Activated naive CD8-positive, alpha-beta T cell treated with anti-CD3 and anti-CD28 coated beads for 36 hours (primary cell): ENCODE measurements at regions not wholly inside any gene's neighbourhood (a gene's known extent, or its start where the extent isn't known, plus 50 kb on each side); places are given as distances from the start of the nearest gene placed in this dataset.

Experiments
- DNase-seq: peaks from one replicate; pipeline ENCODE4 v3.0.0; 2021
- H3K27ac Mint-ChIP-seq: one replicate; pipeline ENCODE4 v1.8.0; 2022; ENCODE audit warnings: mild to moderate bottlenecking, moderate library complexity, mixed read lengths
- H3K27me3 Mint-ChIP-seq: one replicate; pipeline ENCODE4 v1.8.0; 2022; ENCODE audit warnings: mild to moderate bottlenecking, mixed read lengths
- H3K36me3 Mint-ChIP-seq: one replicate; pipeline ENCODE4 v1.8.0; 2021; ENCODE audit warnings: mild to moderate bottlenecking, mixed read lengths
- H3K4me1 Mint-ChIP-seq: one replicate; pipeline ENCODE4 v1.8.0; 2021; ENCODE audit warnings: mixed read lengths
- H3K4me3 Mint-ChIP-seq: one replicate; pipeline ENCODE4 v1.8.0; 2022; ENCODE audit warnings: mild to moderate bottlenecking, moderate library complexity, mixed read lengths
- H3K9me3 Mint-ChIP-seq: one replicate; pipeline ENCODE4 v1.8.0; 2022; ENCODE audit warnings: mixed read lengths

DNA sequence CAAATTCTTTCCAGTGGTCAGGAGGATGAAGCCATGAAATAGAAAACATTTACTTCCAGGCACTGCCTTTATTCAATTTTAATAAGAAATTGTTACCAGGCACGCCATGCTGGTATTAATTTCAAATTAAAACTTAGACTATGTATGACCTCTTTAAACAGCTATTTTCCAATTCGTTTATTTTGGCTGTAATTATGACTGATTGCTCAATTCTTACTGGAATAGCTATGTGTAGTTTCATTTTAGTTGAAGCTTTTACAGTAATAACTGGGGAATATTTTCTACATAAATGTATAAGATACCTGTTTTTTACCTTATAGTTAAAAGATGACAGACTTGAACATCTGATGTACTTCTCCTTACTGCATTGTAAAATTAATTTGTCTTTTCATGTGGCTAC, 480.0 kb upstream of the GOLIM4 start:
- Mint-ChIP-seq H3K36me3 (no peaks in the 10 kb centered on the region), H3K27me3 (no peaks in the 10 kb centered on the region), H3K9me3 (no peaks in the 10 kb centered on the region), H3K4me3 (no peak overlapping the region), H3K27ac (no peak overlapping the region), H3K4me1 (no peaks in the 10 kb centered on the region)
- no peak for DNase-seq

DNA sequence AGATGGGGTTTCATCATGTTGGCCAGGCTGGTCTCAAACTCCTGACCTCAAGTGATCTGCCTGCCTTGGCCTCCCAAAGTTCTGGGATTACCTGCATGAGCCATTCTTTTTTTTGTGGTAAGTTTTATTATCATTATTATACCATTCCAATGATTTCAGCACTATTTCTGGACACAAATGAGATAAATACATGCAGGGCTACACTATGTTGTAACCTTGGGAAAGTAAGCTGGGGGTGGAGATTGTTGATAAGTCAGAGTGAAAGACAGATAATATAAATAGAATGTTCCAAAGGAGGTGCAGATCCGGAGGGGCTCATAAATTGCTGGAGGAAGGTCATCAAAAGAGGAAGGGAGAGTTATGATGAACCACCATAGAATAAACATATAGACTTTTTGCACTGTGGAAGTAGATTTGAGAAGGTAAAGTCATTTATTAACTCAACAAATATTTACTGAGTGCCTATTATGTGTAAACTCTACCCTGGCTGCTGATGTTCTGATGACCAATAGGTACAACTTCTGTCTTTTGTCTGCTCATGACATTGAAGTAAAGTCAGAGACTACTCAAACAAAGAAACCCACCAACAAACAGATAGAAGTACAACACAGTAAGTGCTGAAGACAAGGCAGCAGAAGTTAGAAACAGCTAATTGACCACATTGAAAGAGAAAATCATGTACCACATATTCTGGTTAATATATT, 478.9 kb upstream of the GOLIM4 start:
- Mint-ChIP-seq H3K9me3 (no peaks in the 10 kb centered on the region), H3K27me3 (no peaks in the 10 kb centered on the region), H3K4me1 (no peaks in the 10 kb centered on the region), H3K36me3 (no peaks in the 10 kb centered on the region), H3K27ac (no peak overlapping the region), H3K4me3 (no peak overlapping the region)
- DNase-seq, result no peak

DNA sequence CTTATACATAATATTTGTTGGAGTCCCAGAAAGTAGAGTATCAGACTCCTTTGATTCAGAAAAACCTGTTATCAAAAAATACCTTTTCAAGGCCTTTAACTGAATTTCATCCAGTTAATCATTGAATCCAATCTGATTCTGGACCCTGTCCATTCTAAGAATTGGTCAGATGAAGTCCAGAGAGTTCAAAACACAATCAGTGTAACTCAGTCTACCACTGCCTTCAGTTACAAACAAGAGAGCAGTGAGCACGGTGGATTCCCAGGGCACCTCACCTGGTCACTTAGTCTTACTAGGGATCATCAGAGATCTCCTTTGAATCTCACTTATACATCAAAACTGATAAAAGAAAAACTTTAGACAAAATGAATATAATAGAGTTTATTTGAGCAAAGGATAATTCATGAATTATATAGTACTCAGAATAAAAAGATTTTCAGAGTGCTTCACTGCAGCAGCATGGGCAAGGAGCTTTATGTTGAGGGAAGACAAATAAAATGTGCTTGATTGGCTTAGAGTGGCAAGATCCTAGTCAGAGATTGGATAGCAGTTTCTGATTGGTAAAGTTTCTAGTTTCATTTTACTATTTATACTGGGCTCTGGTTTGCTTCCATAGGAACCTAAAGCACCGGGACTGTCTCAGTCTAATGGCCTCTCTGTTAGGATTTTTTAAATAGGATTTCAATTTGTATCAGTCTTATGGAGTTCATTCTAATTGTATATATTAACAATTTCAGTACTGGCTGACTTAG, 474.9 kb upstream of the GOLIM4 start:
- H3K9me3 Mint-ChIP-seq, result no peaks in the 10 kb centered on the region
- no peaks in the 10 kb centered on the region for H3K27me3 Mint-ChIP-seq
- no peak overlapping the region for H3K27ac Mint-ChIP-seq
- H3K36me3 Mint-ChIP-seq, result no peaks in the 10 kb centered on the region
- DNase-seq, result no peak
- no peaks in the 10 kb centered on the region for H3K4me1 Mint-ChIP-seq
- H3K4me3 Mint-ChIP-seq, result no peak overlapping the region

DNA sequence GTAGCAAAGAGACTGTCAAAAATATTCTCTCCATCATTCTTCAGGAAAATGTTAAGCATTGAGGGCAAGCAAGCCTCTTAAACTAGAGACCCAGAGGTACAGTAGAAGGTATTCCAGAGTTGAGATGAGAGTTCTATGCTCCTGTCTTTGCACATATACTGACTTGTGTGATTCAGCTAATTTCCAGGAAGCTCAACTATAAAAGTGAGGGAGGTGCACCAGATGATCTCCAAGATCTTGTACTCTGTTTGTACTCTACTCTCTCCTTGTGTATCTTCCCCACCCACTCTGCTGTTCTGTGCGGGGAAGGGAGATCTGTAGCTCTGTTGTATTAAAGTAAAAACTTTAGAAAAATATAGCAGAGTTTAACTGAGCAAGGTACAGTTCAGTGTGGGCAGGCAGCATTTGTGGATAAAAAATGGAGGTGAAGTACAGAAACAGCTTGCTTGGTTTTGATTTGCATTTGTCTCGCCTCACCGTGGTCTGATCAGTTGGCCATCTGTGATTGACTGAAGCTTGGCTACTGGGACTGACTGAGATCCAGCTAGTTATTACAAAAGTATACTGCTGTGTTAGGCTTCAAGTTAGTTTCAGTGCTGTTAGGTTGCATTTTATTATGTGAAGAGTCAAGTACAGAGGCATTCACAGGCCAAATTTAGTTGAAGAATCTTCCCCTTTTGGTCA, 463.1 kb upstream of the GOLIM4 start:
- Mint-ChIP-seq H3K4me1 (no peaks in the 10 kb centered on the region), H3K27me3 (no peaks in the 10 kb centered on the region), H3K36me3 (no peaks in the 10 kb centered on the region), H3K4me3 (no peak overlapping the region), H3K27ac (no peak overlapping the region), H3K9me3 (no peaks in the 10 kb centered on the region)
- no peak for DNase-seq

DNA sequence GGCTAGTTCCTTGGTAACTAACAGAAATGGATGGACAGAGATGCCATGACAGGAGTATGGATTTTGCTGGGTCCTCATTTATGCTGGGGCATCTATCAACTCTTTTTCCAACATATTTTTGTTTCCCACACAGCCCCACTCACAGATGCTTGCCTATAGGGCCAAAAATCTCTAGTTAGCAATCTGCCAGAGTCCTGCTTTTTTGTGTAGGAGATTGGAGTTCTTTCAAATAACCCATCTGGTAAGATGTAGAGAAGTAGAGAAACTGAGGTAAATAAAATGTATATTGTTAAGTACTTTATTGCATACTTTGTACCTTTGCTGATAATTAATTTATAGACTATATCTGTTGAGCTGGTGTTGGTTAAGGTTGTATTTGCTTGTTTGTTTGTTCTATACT, 456.5 kb upstream of the GOLIM4 start:
- no peak for DNase-seq
- Mint-ChIP-seq H3K27ac (no peak overlapping the region), H3K36me3 (no peaks in the 10 kb centered on the region), H3K9me3 (no peaks in the 10 kb centered on the region), H3K4me3 (no peak overlapping the region), H3K27me3 (no peaks in the 10 kb centered on the region), H3K4me1 (no peaks in the 10 kb centered on the region)

DNA sequence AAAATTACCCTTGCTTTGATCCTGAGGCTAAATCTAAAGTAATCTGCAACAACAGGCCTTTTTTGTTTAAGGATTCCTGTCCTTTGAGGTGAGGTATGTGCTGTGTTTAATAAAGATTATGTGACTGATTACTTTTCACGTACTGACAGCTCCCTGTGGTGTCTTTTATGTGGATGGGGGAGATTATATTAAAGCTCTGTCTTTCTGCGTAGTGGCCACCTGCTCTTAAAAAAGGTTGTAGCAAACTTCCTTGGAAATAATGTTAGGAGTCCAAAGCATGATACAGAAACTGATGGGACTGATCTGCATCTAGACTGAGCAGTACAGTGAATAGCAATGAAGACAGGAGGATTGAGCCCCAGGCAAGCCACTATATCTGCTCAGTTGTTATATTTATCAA, 453.0 kb upstream of the GOLIM4 start:
- DNase-seq, result no peak
- Mint-ChIP-seq H3K9me3 (peaks cover 1% of the 10 kb centered on the region), H3K27ac (no peak overlapping the region), H3K36me3 (no peaks in the 10 kb centered on the region), H3K27me3 (no peaks in the 10 kb centered on the region), H3K4me1 (no peaks in the 10 kb centered on the region), H3K4me3 (no peak overlapping the region)

DNA sequence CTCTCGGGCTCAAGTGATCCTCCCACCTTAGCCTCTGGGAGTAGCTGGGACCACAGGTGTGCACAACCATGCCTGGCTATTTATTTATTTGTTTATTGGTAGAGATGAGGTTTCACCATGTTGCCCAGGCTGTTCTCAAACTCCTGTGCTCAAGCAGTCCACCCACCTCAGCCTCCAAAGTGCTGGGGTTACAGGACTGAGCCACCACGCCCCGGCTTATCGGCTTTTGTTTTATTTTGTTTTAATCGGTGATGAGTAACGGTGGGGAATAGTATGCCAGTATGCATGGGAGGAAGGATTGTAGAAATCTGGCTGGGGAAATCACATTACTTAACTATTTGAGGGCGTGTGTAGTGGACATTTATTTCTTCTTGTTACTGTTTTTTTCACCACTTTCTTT, 451.0 kb upstream of the GOLIM4 start:
- Mint-ChIP-seq H3K27me3 (no peaks in the 10 kb centered on the region), H3K36me3 (no peaks in the 10 kb centered on the region)

DNA sequence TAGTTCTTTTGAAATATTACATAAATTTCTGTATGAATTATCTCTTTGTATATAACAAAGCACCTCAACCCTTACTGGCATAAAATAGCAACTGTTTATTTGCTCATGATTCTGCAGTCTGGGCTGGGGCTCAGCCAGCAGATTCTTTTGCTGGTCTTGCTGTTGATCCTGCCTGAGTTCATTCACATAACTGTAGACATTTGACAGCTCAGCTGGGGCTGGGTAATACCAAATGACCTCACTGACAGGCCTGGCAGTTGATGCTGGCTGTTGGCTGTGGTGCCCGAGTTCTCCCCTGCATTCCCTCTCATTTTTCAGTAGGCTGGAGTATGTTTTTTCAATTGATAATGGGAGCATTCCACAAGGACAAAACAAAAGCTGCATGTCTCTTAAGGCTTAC, 449.9 kb upstream of the GOLIM4 start:
- H3K27me3 Mint-ChIP-seq, result no peaks in the 10 kb centered on the region
- H3K27ac Mint-ChIP-seq, result no peak overlapping the region
- no peaks in the 10 kb centered on the region for H3K36me3 Mint-ChIP-seq
- H3K4me3 Mint-ChIP-seq, result no peak overlapping the region
- DNase-seq, result no peak
- no peaks in the 10 kb centered on the region for H3K4me1 Mint-ChIP-seq
- H3K9me3 Mint-ChIP-seq, result peaks cover 1% of the 10 kb centered on the region

More for the DNA sequence above, 451.0 kb upstream of the GOLIM4 start:
- peaks cover 1% of the 10 kb centered on the region for H3K9me3 Mint-ChIP-seq
- no peak overlapping the region for H3K27ac Mint-ChIP-seq
- DNase-seq, result no peak
- H3K4me1 Mint-ChIP-seq, result no peaks in the 10 kb centered on the region
- no peak overlapping the region for H3K4me3 Mint-ChIP-seq

DNA sequence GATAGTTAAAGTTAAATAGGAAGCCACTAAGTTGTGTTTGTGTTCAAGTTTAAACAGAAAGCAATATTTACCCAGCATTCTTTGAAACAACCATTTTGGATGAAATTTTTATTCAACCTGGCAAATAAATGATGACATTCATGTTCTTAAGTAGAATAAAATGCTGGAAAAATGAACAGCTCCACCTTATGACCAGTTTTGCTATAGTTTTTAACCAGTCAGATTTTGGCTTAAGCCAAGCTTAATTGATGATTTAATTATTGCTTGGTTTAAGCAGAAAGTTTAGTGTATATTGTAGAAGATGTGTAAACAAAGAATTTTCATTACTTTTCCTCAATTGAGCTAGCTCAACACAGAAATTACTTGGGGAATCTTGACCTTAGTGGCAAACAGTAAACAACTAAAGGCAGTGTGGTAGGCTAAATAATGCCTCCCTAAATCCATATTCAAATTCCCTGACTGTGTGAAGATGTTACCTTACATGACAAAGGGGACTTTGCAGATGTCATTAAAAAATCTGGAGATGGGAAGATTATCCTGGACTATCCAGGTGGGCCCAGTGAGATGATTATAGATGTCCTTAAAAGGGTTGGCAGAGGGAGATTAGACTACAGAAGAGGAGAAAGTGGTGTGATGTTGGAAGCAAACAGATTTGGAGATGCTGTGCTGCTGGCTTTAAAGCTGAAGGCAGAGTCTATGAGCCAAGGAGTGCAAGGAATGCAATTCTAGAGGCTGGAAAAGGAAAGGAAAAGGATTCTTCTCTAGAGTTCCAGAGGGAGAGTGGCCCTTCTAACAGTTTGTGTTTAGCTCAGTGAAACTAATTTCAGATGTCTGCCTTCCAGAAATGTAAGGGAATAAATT, 448.6 kb upstream of the GOLIM4 start:
- DNase-seq, result no peak
- Mint-ChIP-seq H3K27ac (no peak overlapping the region), H3K36me3 (no peaks in the 10 kb centered on the region), H3K4me3 (no peak overlapping the region), H3K27me3 (no peaks in the 10 kb centered on the region), H3K4me1 (no peaks in the 10 kb centered on the region), H3K9me3 (peaks cover 1% of the 10 kb centered on the region)

DNA sequence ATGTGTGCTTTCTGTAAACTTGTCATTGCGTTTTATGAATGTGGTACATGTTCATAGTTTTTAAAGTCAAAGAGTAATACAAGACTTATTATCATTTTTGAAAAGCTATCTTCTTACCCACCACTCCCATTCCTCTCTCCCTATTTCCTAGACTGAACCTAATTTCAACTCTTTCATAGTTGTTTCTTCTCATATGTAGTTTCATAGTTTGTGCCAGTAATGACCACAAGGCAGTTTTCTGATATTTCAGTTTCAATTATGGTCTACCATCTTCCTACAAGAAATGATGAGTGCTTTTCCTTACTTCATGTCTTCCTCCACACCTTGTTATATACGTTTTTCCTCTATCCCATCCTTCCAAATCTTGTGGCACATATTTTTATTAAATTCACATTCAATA, 445.0 kb upstream of the GOLIM4 start:
- H3K9me3 Mint-ChIP-seq, result peaks cover 1% of the 10 kb centered on the region
- DNase-seq, result no peak
- H3K27ac Mint-ChIP-seq, result no peak overlapping the region
- no peaks in the 10 kb centered on the region for H3K36me3 Mint-ChIP-seq
- no peak overlapping the region for H3K4me3 Mint-ChIP-seq
- no peaks in the 10 kb centered on the region for H3K27me3 Mint-ChIP-seq
- no peaks in the 10 kb centered on the region for H3K4me1 Mint-ChIP-seq

DNA sequence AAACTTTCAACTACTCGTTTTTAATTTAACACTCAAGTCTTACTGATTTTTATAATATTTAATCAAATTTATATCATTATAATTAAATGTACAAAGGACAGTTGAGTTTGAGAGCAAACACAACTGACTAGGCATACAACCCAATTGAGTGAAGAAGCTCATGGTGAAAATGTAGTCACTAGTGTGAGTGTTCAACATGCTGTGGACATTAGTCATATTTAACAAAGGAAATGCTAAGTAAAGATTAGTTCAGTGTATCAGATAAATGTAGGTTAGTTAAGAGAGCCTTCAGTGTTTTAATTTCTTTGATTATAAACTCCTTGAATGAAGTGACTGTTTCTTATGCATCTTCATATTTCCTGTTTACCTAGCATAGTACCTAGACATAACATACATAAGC, 444.2 kb upstream of the GOLIM4 start:
- H3K9me3 Mint-ChIP-seq, result no peaks in the 10 kb centered on the region

DNA sequence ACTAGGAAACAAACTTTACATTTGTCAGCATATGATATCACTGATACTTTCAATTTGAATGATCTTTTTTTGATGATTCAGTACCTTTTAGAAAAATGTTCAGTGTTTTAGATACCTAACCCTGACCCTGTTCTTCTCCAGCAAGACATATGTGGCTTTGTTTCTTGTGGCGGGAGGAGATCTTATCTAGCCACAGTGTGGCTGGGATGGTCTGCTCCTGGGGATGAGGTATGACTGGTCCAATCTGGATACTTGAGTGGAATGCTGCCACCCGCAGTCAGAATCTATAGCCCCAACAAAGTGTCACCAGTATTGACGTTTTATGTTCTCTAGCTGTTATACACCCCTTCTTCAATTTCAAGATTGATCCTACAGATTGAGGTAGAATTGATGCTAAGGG, 439.0 kb upstream of the GOLIM4 start:
- no peaks in the 10 kb centered on the region for H3K36me3 Mint-ChIP-seq
- H3K27ac Mint-ChIP-seq, result no peak overlapping the region
- no peaks in the 10 kb centered on the region for H3K4me1 Mint-ChIP-seq
- DNase-seq, result no peak
- H3K4me3 Mint-ChIP-seq, result no peak overlapping the region
- no peaks in the 10 kb centered on the region for H3K9me3 Mint-ChIP-seq
- H3K27me3 Mint-ChIP-seq, result no peaks in the 10 kb centered on the region

More for the DNA sequence above, 444.2 kb upstream of the GOLIM4 start:
- Mint-ChIP-seq H3K27ac (no peak overlapping the region), H3K27me3 (no peaks in the 10 kb centered on the region), H3K4me1 (no peaks in the 10 kb centered on the region), H3K4me3 (no peak overlapping the region), H3K36me3 (no peaks in the 10 kb centered on the region)
- no peak for DNase-seq

DNA sequence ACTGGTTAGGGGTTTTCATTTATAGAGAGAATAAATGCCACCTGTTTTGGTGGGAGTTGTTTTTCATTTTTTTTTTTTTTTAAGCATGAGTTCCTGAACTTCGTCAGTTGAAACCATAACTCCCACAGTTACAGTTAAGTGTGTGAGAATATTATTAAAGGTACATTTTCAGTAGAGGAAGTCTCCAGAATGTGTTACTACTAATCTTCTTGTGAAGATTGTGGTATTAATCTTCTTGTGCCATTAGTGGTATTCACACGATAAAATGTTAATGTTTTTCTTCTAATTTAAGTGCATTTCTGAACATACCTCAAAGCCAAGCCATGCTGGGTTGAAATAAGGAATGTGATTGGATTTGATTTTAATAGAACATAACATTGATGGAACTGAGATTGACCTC, 437.9 kb upstream of the GOLIM4 start:
- Mint-ChIP-seq H3K27ac (no peak overlapping the region), H3K9me3 (no peaks in the 10 kb centered on the region), H3K4me3 (no peak overlapping the region), H3K4me1 (no peaks in the 10 kb centered on the region), H3K27me3 (no peaks in the 10 kb centered on the region), H3K36me3 (no peaks in the 10 kb centered on the region)
- DNase-seq, result no peak

DNA sequence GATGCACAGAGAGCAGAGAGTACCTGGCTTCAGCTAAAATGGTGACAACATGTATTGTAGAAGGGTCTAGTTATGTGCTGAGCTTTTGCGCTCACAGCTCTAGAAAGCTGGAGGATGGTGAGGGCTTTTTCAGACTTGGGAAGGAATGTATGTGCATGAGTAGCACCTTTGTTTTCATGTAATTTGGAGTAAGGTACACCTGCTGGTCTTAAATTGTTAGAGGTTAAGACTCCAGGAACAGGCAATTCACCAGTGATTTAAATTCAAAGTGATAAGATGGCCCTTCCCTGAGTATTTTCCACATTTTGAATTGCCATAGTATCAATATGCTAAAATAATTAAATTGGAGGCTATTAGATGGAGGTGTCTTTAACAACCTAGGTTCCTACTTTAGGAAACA, 436.4 kb upstream of the GOLIM4 start:
- H3K36me3 Mint-ChIP-seq, result no peaks in the 10 kb centered on the region
- no peaks in the 10 kb centered on the region for H3K9me3 Mint-ChIP-seq
- H3K4me1 Mint-ChIP-seq, result no peaks in the 10 kb centered on the region
- no peaks in the 10 kb centered on the region for H3K27me3 Mint-ChIP-seq
- no peak overlapping the region for H3K27ac Mint-ChIP-seq
- no peak overlapping the region for H3K4me3 Mint-ChIP-seq
- DNase-seq, result no peak

DNA sequence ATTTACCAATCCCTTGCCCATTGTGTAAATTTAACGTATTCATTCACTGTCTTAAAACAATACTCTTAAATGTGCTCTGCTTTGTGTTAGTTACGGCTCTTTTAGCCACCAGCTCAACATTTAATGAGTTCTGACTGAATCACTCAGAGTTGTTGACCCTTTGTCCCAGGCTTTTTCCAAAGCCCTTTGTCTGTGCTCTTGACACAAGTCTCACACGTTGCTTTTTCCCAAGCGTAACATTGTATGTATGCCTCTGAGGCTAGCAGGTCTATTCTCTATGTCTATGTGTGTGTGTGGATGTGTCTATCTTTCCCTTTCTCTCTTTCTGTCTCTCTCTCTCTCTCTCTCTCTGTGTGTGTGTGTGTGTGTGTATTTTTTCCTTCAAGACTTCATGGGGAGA, 435.4 kb upstream of the GOLIM4 start:
- Mint-ChIP-seq H3K9me3 (no peaks in the 10 kb centered on the region), H3K4me3 (no peak overlapping the region), H3K4me1 (no peaks in the 10 kb centered on the region)

More for the DNA sequence above, 435.4 kb upstream of the GOLIM4 start:
- no peak for DNase-seq
- Mint-ChIP-seq H3K36me3 (no peaks in the 10 kb centered on the region), H3K27me3 (no peaks in the 10 kb centered on the region), H3K27ac (no peak overlapping the region)
